ENCODE measurements at regions not wholly inside any gene's neighbourhood (a gene's known extent, or its start where the extent isn't known, plus 50 kb on each side); places are given as distances from the start of the nearest gene placed in this dataset.
"Not testable (repeated sequence)": the region's sequence is repeated elsewhere in the genome, so short reads cannot be mapped to it uniquely, and the experiment has no call there.

- no peak for DNase-seq (ENCODE audit: low spot score)
Measured at GRCh38 chr10:3961082-3961481, 176.1 kb upstream of the KLF6 start.

GRCh38 chr10:3960496-3960895 lies 175.5 kb upstream of the KLF6 start:
- DNase-seq (ENCODE audit: low spot score), result no peak

- no peak for DNase-seq (ENCODE audit: low spot score)
Measured at GRCh38 chr10:3959370-3960325, 174.6 kb upstream of the KLF6 start.

GRCh38 chr10:3958472-3958996 lies 173.5 kb upstream of the KLF6 start:
- no peak for DNase-seq (ENCODE audit: low spot score)

GRCh38 chr10:3955955-3956617 lies 171.1 kb upstream of the KLF6 start:
- no peak for DNase-seq (ENCODE audit: low spot score)

- no peak for DNase-seq (ENCODE audit: low spot score)
Measured at GRCh38 chr10:3955493-3955892, 170.5 kb upstream of the KLF6 start.

GRCh38 chr10:3954615-3955014 lies 169.6 kb upstream of the KLF6 start:
- DNase-seq (ENCODE audit: low spot score), result no peak

- not testable (repeated sequence) for DNase-seq (ENCODE audit: low spot score)
Measured at GRCh38 chr10:3954007-3954406, 169.0 kb upstream of the KLF6 start.

GRCh38 chr10:3951993-3952392 lies 167.0 kb upstream of the KLF6 start:
- DNase-seq (ENCODE audit: low spot score), result no peak

- DNase-seq (ENCODE audit: low spot score), result no peak
Measured at GRCh38 chr10:3950676-3951275, 165.8 kb upstream of the KLF6 start.

GRCh38 chr10:3949711-3950110 lies 164.7 kb upstream of the KLF6 start:
- DNase-seq (ENCODE audit: low spot score), result no peak

- peak; percentile 66 for DNase-seq (ENCODE audit: low spot score)
Measured at GRCh38 chr10:3948843-3949242, 163.8 kb upstream of the KLF6 start.

- no peak for DNase-seq (ENCODE audit: low spot score)
Measured at GRCh38 chr10:3946234-3947229, 161.5 kb upstream of the KLF6 start.

GRCh38 chr10:3945026-3945425 lies 160.0 kb upstream of the KLF6 start:
- DNase-seq (ENCODE audit: low spot score), result no peak

- no peak for DNase-seq (ENCODE audit: low spot score)
Measured at GRCh38 chr10:3944591-3944990, 159.6 kb upstream of the KLF6 start.

- no peak for DNase-seq (ENCODE audit: low spot score)
Measured at GRCh38 chr10:3943695-3944257, 158.8 kb upstream of the KLF6 start.

GRCh38 chr10:3942937-3943489 lies 158.0 kb upstream of the KLF6 start:
- DNase-seq (ENCODE audit: low spot score), result no peak

- DNase-seq (ENCODE audit: low spot score), result no peak
Measured at GRCh38 chr10:3941676-3942075, 156.7 kb upstream of the KLF6 start.

- no peak for DNase-seq (ENCODE audit: low spot score)
Measured at GRCh38 chr10:3936422-3937040, 151.5 kb upstream of the KLF6 start.

- DNase-seq (ENCODE audit: low spot score), result peak; percentile 61
Measured at GRCh38 chr10:3935933-3936359, 150.9 kb upstream of the KLF6 start.

Data from H4 (cell line).